ENCODE measurements at regions not wholly inside any gene's neighbourhood (a gene's known extent, or its start where the extent isn't known, plus 50 kb on each side); places are given as distances from the start of the nearest gene placed in this dataset.

GRCh38 chr9:6098431-6098830, 83.0 kb upstream of the RANBP6 start:
- H3K36me3 ChIP-seq (ENCODE audit: control insufficient read depth in 2 of 2, insufficient read depth in 2 of 2, low read length in 1 of 2), result no peaks in the 10 kb centered on the region
- no peak overlapping the region for H3K27ac ChIP-seq (ENCODE audit: low read depth in 1 of 2, low read length in 1 of 2)
- 92% methylated on average over 1 of the region's 1 CpG for WGBS

GRCh38 chr9:6096821-6097220, 81.4 kb upstream of the RANBP6 start:
- Histone ChIP-seq H3K36me3 (ENCODE audit: control insufficient read depth in 2 of 2, insufficient read depth in 2 of 2, low read length in 1 of 2) (no peaks in the 10 kb centered on the region), H3K9me3 (ENCODE audit: control insufficient read depth in 2 of 2, insufficient read depth in 1 of 2, low read length in 1 of 2) (no peaks in the 10 kb centered on the region), H3K4me3 (ENCODE audit: low read length in 2 of 2) (no peak overlapping the region), H3K4me1 (ENCODE audit: control insufficient read depth in 2 of 2, insufficient read depth in 2 of 2, low read length in 2 of 2) (no peaks in the 10 kb centered on the region), H3K27me3 (ENCODE audit: control insufficient read depth in 2 of 2, insufficient read depth in 1 of 2, low read length in 1 of 2) (no peaks in the 10 kb centered on the region), H3K27ac (ENCODE audit: low read depth in 1 of 2, low read length in 1 of 2) (no peak overlapping the region)
- no peak for DNase-seq (ENCODE audit: low read depth in 6 of 9, low spot score in 9 of 9)
- WGBS, result 81% methylated on average over 3 of the region's 3 CpGs

More at GRCh38 chr9:6098431-6098830, 83.0 kb upstream of the RANBP6 start:
- DNase-seq (ENCODE audit: low read depth in 6 of 9, low spot score in 9 of 9), result no peak
- Histone ChIP-seq H3K4me3 (ENCODE audit: low read length in 2 of 2) (no peak overlapping the region), H3K4me1 (ENCODE audit: control insufficient read depth in 2 of 2, insufficient read depth in 2 of 2, low read length in 2 of 2) (no peaks in the 10 kb centered on the region), H3K9me3 (ENCODE audit: control insufficient read depth in 2 of 2, insufficient read depth in 1 of 2, low read length in 1 of 2) (no peaks in the 10 kb centered on the region), H3K27me3 (ENCODE audit: control insufficient read depth in 2 of 2, insufficient read depth in 1 of 2, low read length in 1 of 2) (no peaks in the 10 kb centered on the region)

- H3K9me3 ChIP-seq (ENCODE audit: control insufficient read depth in 2 of 2, insufficient read depth in 1 of 2, low read length in 1 of 2), result no peaks in the 10 kb centered on the region
- WGBS, result 95% methylated on average over 1 of the region's 1 CpG
- no peaks in the 10 kb centered on the region for H3K27me3 ChIP-seq (ENCODE audit: control insufficient read depth in 2 of 2, insufficient read depth in 1 of 2, low read length in 1 of 2)
- H3K36me3 ChIP-seq (ENCODE audit: control insufficient read depth in 2 of 2, insufficient read depth in 2 of 2, low read length in 1 of 2), result no peaks in the 10 kb centered on the region
- no peaks in the 10 kb centered on the region for H3K4me1 ChIP-seq (ENCODE audit: control insufficient read depth in 2 of 2, insufficient read depth in 2 of 2, low read length in 2 of 2)
- H3K27ac ChIP-seq (ENCODE audit: low read depth in 1 of 2, low read length in 1 of 2), result no peak overlapping the region
- H3K4me3 ChIP-seq (ENCODE audit: low read length in 2 of 2), result no peak overlapping the region
- peak in 1 of 9 donors; percentile 38 for DNase-seq (ENCODE audit: low read depth in 6 of 9, low spot score in 9 of 9)
Measured at GRCh38 chr9:6090277-6091210, 75.1 kb upstream of the RANBP6 start.

- DNase-seq (ENCODE audit: low read depth in 6 of 9, low spot score in 9 of 9), result no peak
- Histone ChIP-seq H3K27ac (ENCODE audit: low read depth in 1 of 2, low read length in 1 of 2) (no peak overlapping the region), H3K9me3 (ENCODE audit: control insufficient read depth in 2 of 2, insufficient read depth in 1 of 2, low read length in 1 of 2) (no peaks in the 10 kb centered on the region), H3K36me3 (ENCODE audit: control insufficient read depth in 2 of 2, insufficient read depth in 2 of 2, low read length in 1 of 2) (no peaks in the 10 kb centered on the region), H3K4me1 (ENCODE audit: control insufficient read depth in 2 of 2, insufficient read depth in 2 of 2, low read length in 2 of 2) (no peaks in the 10 kb centered on the region), H3K27me3 (ENCODE audit: control insufficient read depth in 2 of 2, insufficient read depth in 1 of 2, low read length in 1 of 2) (no peaks in the 10 kb centered on the region), H3K4me3 (ENCODE audit: low read length in 2 of 2) (no peak overlapping the region)
- 92% methylated on average over 1 of the region's 1 CpG for WGBS
Measured at GRCh38 chr9:6089300-6089699, 73.9 kb upstream of the RANBP6 start.

- Histone ChIP-seq H3K27ac (ENCODE audit: low read depth in 1 of 2, low read length in 1 of 2) (no peak overlapping the region), H3K4me1 (ENCODE audit: control insufficient read depth in 2 of 2, insufficient read depth in 2 of 2, low read length in 2 of 2) (no peaks in the 10 kb centered on the region), H3K4me3 (ENCODE audit: low read length in 2 of 2) (no peak overlapping the region), H3K36me3 (ENCODE audit: control insufficient read depth in 2 of 2, insufficient read depth in 2 of 2, low read length in 1 of 2) (no peaks in the 10 kb centered on the region), H3K27me3 (ENCODE audit: control insufficient read depth in 2 of 2, insufficient read depth in 1 of 2, low read length in 1 of 2) (no peaks in the 10 kb centered on the region), H3K9me3 (ENCODE audit: control insufficient read depth in 2 of 2, insufficient read depth in 1 of 2, low read length in 1 of 2) (no peaks in the 10 kb centered on the region)
- DNase-seq (ENCODE audit: low read depth in 6 of 9, low spot score in 9 of 9), result no peak
- WGBS, result 94% methylated on average over 9 of the region's 9 CpGs
Measured at GRCh38 chr9:6086006-6086655, 70.7 kb upstream of the RANBP6 start.

- 24% methylated on average over 18 of the region's 18 CpGs for WGBS
- H3K27me3 ChIP-seq (ENCODE audit: control insufficient read depth in 2 of 2, insufficient read depth in 1 of 2, low read length in 1 of 2), result no peaks in the 10 kb centered on the region
- peaks cover 0 to 2% of the 10 kb centered on the region in 2 donors for H3K4me1 ChIP-seq (ENCODE audit: control insufficient read depth in 2 of 2, insufficient read depth in 2 of 2, low read length in 2 of 2)
- DNase-seq (ENCODE audit: low read depth in 6 of 9, low spot score in 9 of 9), result peak; percentile 41 to 84 (median 60)
- peak overlapping the region; percentile 44 to 53 for H3K27ac ChIP-seq (ENCODE audit: low read depth in 1 of 2, low read length in 1 of 2)
- H3K9me3 ChIP-seq (ENCODE audit: control insufficient read depth in 2 of 2, insufficient read depth in 1 of 2, low read length in 1 of 2), result no peaks in the 10 kb centered on the region
- H3K4me3 ChIP-seq (ENCODE audit: low read length in 2 of 2), result peak overlapping the region; percentile 38 to 60
- H3K36me3 ChIP-seq (ENCODE audit: control insufficient read depth in 2 of 2, insufficient read depth in 2 of 2, low read length in 1 of 2), result no peaks in the 10 kb centered on the region
Measured at GRCh38 chr9:6080154-6080716, 64.8 kb upstream of the RANBP6 start.

- no peak overlapping the region for H3K4me3 ChIP-seq (ENCODE audit: low read length in 2 of 2)
- 95% methylated on average over 5 of the region's 5 CpGs for WGBS
- peaks cover 0 to 2% of the 10 kb centered on the region in 2 donors for H3K4me1 ChIP-seq (ENCODE audit: control insufficient read depth in 2 of 2, insufficient read depth in 2 of 2, low read length in 2 of 2)
- no peak for DNase-seq (ENCODE audit: low read depth in 6 of 9, low spot score in 9 of 9)
- no peaks in the 10 kb centered on the region for H3K27me3 ChIP-seq (ENCODE audit: control insufficient read depth in 2 of 2, insufficient read depth in 1 of 2, low read length in 1 of 2)
- H3K27ac ChIP-seq (ENCODE audit: low read depth in 1 of 2, low read length in 1 of 2), result no peak overlapping the region
- no peaks in the 10 kb centered on the region for H3K9me3 ChIP-seq (ENCODE audit: control insufficient read depth in 2 of 2, insufficient read depth in 1 of 2, low read length in 1 of 2)
- no peaks in the 10 kb centered on the region for H3K36me3 ChIP-seq (ENCODE audit: control insufficient read depth in 2 of 2, insufficient read depth in 2 of 2, low read length in 1 of 2)
Measured at GRCh38 chr9:6079386-6079785, 64.0 kb upstream of the RANBP6 start.

- no peak for DNase-seq (ENCODE audit: low read depth in 6 of 9, low spot score in 9 of 9)
- H3K9me3 ChIP-seq (ENCODE audit: control insufficient read depth in 2 of 2, insufficient read depth in 1 of 2, low read length in 1 of 2), result no peaks in the 10 kb centered on the region
- H3K4me3 ChIP-seq (ENCODE audit: low read length in 2 of 2), result no peak overlapping the region
- peaks cover 0 to 2% of the 10 kb centered on the region in 2 donors for H3K4me1 ChIP-seq (ENCODE audit: control insufficient read depth in 2 of 2, insufficient read depth in 2 of 2, low read length in 2 of 2)
- H3K27me3 ChIP-seq (ENCODE audit: control insufficient read depth in 2 of 2, insufficient read depth in 1 of 2, low read length in 1 of 2), result no peaks in the 10 kb centered on the region
- H3K27ac ChIP-seq (ENCODE audit: low read depth in 1 of 2, low read length in 1 of 2), result no peak overlapping the region
- no peaks in the 10 kb centered on the region for H3K36me3 ChIP-seq (ENCODE audit: control insufficient read depth in 2 of 2, insufficient read depth in 2 of 2, low read length in 1 of 2)
- 97% methylated on average over 5 of the region's 5 CpGs for WGBS
Measured at GRCh38 chr9:6078382-6079105, 63.1 kb upstream of the RANBP6 start.

All from thymus (tissue), 11 donors.